Suppressor macrophage (primary cell): ENCODE measurements at regions not wholly inside any gene's neighbourhood (a gene's known extent, or its start where the extent isn't known, plus 50 kb on each side); places are given as distances from the start of the nearest gene placed in this dataset.
"Not testable (repeated sequence)": the region's sequence is repeated elsewhere in the genome, so short reads cannot be mapped to it uniquely, and the experiment has no call there.

Experiments used
- DNase-seq, 4 experiments: peaks; one replicate each; pipeline ENCODE4 v3.0.0-alpha.2; 2020 to 2022

DNA sequence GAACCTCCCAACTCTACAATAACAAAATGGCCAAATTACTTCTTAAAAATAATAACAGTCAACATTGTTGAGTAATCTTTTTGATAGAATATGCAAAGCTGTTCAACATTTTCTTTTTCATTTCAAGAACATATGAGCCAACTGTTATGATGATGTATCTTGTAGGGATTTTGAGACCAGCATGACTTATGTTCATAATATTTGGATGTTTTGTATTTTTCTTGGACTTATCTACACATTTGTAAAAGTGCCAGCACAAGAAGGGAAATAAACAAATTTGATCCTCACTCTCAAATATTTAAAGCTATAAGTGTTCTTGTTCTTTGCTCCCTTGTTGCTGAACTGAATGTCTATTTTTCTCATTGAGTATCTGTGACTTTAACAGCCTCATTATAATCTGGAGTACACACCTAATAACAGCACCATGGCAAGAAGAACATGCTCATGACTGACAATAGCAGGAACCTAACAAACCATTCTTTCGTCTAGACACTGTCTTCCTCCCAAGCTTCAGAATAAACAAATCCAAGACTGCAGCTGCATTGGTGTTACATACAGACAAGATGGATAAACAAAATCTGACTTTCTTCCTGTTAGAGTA lies 1049.7 kb downstream of the FAT4 start:
- no peak for DNase-seq

DNA sequence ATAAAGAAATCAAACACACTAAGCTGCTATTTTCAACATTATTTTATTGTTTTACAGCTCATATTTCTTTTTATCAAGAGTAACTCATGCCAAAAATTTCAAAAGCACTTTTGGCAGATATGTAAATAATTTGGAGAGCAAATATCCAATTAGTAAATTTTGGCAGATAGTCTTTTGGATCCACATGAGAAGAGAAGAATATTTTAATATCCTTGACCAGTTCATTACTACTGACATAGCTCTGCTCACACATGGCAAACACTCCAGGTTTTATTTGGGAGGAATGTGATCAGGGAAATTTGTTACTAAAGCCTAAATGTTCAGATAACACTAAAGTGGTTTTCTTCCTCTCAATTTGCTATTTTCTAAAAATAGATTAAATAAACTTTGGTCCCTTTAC lies 1054.3 kb downstream of the FAT4 start:
- no peak for DNase-seq

DNA sequence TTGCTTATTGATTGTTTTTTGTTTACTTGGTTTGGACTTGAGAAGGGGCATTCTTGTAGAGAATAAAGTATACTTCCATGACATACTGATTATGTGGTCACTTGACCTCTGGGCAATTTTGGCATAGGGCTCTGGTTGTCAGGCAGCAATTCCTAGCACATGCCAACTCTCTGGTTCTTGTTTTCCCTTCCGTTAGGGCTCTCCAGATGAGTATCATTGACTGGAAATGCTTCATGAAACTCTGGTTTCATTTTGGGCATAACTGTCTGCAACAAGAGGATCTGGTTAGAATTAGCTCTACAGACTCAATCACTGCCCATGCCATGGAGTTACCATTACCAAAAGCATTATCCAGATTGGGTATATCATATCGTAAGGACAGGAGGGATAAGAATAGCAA lies 1057.9 kb downstream of the FAT4 start:
- DNase-seq: no peak

DNA sequence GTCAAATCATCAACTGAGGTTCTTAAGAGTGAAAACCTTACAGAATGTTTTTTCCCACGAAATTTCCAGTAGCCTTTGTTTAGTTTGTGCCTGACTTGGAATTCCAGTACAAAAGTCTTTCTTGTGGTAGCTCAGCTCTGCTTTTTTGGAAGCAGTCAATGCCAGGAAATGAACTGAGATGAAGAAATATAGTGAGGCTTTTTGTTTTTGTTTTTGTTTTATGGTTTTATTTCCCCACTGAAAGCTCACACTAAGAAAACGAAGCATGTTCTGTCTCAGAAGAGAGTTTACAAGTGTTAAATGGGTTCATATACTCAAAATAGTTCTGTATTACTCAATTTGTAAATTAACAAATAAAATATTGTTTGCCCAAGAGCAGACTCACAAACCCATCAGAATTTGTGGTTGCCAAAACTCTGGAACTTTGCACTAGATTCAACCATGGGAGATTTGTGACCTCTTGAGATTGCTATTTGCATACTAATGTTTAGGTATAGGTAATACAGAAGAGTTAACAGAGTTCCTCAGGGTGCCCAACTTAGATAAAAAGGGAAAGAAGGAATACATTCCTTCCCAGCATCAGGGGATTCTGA lies 1060.8 kb downstream of the FAT4 start:
- DNase-seq: no peak

DNA sequence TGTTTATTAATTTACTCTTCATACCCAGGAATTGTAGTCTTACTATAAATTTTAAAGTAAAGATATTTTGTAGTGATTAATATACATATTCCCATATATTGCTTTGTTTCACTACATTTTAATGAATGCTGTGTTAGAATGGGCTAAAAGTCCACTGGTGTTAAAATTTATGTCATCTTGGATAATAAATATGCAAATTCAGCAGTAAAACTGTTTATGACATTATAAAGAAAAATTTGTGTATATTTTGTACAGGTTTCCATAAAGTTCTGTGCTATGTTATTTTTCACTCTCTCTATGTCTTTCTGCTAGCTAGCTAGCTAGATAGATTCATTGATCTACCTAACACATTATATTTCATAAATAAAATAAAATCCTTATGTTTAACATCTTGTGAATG lies 1071.2 kb downstream of the FAT4 start:
- DNase-seq: no peak

DNA sequence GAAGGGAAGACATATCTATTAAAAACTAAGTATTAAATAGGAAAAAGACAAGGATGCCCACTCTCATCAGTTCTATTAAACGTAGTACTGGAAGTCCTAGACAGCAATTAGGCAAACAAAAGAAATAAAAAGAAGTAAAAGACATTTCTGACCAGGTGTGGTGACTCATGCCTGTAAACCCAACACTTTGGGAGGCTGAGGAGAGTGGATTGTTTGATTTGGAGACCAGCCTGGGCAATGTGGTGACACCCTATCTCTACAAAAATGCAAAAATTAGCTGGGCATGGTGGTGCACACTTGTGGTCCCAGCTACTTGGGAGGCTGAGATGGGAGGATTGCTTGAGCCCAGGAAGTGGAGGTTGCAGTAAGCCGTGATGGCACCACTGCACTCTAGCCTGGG lies 1071.8 kb downstream of the FAT4 start:
- DNase-seq: no peak

DNA sequence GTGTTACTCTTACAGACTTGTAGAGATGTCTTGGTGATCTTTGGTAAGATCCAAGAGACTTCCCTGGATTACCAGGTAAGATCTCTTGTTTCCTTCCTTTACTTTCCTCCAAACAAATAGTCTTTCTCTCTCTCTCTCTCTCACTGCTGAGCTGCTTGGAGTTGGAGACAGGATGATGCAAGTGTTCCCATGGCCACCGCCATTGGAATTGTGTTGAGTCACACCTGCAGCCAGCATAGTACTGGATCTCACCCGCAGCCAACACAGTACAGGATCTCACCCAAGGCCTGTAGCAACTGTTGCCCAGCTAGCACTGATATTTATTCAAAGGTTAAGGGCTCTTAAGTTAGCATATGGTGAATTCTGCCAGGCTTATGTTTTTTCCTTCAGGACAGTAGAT lies 1080.9 kb downstream of the FAT4 start:
- no peak for DNase-seq

DNA sequence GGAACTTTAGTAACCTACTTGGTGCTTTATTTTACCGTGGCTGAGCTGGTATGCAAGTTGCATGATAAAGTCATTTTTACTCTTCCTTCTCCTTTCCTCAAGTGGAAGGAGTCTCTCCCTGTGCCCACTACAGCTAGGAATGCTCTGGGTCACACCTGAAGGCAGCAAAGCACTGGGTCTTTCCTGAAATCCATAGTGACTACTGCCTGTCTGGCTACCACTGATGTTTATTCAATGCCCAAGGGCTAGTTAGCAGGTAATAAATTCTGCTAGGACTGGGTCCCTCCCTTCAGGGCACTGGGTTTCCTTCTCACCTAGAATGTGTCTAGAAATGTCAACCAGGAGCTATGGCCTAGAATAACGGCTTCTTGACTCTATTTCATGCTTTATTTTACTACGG lies 1081.4 kb downstream of the FAT4 start:
- DNase-seq: no peak

DNA sequence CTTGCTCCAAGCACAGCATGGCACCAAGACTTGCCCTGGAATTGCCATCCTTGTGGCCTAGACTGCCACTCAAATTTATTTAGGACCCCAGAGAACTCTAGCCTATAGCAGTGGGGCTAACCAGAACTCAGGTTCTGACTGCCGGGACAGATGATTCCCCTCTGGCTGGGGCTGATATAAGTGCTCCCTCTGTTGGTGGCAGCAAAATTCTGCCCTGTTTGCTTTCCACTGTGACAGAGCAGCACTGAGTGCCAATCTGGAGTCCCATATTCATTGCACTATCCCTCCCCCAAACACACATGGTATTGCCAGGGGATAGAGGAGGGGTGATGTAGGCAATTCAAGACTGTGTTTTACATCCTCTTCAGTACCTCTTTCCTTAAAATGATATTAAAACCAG lies 1081.9 kb downstream of the FAT4 start:
- DNase-seq: no peak

DNA sequence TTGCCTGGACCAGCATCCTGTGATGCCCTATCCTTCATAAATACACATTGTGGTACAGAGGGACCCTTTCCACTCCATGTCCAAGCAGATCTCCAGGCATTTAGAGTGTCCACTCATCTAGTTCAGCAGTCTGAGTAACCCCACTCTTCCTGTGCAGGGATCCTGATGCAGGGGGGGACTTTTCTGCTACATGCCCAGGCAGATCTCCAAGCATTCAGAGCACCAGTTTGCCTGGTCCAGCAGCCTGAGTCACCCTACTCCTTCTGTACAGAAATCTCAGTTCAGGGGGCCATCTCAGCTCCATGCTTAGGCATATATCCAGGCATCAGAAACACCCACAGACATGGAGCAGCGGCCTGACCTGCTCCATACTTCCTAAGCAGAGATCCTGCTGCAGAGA lies 1089.8 kb downstream of the FAT4 start:
- DNase-seq: no peak

DNA sequence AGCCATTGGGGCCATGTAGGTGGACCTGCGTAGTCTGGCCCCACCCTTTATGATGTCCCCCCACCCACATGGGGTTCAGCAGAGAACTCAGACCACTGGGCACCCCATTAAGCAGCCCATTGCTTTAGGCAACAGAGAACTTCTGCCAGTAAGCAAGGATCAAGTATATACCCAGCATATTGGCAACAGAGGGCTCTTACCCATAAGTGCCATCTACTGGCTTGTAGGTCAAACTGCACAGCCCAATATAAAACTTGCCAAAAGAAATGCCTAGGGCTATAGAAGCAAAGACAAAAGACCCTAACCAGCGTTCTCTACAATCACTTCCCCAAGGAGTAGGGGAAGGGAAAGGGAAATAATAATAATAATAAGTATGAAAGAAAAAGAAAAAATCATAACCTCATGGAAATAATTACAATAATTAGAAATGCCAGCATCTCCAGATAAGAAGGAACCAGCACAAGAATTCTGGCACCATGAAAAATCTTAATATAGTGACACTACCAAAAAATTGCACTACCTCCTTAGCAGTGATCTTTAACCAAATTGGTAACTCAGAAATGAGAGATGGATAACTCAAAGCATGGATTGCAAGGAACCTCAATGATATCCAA lies 1090.7 kb downstream of the FAT4 start:
- DNase-seq: peak in 1 of 4 experiments; percentile 3

DNA sequence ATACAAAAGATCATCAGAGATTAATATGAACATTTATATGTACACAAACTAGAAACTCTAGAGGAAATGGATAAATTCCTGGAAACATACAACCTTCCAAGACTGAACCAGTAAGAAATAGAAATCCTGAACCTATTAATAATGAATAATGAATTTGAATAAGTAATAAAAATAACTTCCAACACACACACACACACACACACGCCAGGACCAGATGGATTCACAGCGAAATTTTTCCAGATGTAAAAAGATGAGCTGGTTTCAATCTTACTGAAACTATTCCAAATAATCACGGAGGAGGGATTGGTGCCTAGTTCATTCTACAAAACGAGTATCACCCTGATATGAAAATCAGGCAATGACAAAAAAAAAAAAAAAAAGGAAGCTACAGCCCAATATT lies 1095.0 kb downstream of the FAT4 start:
- no peak for DNase-seq

DNA sequence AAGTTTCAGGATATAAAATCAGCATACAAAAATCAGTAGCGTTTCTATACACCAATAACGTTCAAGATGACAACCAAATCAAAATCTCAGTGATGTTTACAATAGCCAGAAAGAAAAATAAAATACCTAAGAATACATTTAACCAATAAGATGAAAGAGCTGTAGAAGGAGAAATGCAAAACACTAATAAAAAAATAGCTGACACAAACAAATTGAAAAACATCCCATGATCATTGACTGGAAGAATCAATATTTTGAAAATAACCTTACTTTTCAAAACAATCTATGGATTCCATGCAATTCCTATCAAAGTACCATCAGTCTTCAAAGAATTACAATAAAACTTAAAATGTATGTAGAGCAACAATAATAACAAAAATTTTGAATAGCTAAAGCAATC lies 1096.3 kb downstream of the FAT4 start:
- no peak for DNase-seq

DNA sequence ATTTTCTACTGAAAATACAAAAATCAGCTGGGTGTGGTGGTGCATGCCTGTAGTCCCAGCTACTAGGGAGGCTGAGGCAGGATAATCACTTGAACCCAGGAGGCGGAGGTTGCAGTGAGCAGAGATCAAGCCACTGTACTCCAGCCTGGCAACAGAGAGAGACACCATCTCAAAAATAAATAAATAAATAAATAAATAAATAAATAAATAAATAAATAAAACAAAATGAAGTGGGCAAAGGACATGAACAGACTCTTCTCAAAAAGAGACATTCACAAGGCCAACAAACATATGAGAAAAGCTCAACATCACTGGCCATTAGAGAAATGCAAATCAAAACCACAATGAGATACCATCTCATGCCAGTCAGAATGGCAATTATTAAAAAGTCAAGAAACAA lies 1097.6 kb downstream of the FAT4 start:
- DNase-seq: not testable (repeated sequence)

DNA sequence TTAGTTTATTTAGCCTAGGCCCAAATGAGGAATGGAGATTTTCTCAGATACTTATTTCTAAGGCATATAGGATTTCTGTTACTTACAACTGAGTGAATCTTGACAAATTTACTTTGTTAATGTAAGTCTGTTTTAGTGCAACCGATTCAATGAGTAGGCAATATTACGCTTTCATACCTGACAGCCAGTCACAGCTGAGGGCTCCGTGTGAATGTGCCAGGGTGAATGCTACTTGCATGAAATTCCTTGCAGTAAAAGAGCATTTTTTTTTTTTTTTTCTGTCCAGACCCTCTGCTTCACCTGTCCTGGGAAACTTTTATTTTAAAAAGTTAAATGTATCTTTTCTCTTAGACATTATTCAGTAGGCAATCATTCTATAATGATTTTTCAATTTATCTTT lies 1100.0 kb downstream of the FAT4 start:
- no peak for DNase-seq

DNA sequence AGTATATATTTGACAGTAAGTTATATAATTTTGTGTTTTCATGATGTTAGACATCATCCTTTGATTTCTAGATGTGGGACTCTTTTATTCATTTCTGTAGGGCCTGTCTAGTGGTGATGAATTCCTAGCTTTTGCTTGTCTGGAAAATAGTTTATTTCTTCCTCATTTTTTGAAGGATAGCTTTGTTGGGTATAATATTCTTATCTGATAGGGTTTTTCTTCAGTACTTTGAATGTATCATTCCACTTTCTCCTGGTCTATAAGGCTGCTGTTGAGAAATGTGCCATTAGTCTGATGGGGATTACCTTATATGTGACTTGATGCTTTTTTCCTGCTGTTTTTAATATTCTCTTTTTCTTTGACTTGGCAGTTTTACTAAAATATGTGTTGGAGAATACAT lies 1104.5 kb downstream of the FAT4 start:
- no peak for DNase-seq

DNA sequence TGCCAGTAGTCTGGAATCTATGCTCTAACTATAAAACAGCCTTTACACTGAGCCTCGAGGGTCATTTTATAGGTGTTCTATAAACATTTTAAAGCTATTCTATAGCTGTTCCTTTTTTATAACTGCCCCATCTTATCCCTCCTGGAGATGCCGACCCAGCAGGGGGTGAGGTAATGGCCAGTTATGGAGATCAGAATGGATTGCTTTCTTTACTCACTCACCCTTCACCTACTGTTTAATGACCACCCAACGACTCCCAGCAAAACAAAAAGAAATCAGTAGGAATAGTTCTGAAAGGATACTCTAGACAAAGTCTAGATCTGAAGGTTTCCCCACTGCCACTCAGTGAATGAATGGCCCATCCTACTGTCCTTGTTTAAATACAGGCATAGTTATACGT lies 1113.1 kb downstream of the FAT4 start:
- no peak for DNase-seq

DNA sequence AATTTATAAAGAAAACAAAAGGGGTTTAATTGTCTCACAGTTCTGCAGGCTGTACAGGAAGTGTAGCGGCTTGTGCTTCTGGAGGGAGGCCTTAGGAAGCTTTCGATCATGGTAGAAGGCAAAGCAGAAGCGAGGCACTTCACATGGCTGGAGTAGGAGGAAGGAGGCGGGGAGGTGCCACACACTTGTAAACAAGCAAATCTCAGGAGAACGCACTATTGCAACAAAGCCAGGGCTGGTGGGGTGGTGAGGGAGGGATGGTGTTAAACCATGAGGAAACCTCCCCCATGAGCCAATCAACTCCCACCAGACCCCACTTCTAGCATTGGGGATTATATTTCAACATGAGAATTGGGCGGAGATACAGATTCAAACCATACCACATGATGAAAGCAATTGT lies 1116.3 kb downstream of the FAT4 start:
- no peak for DNase-seq

DNA sequence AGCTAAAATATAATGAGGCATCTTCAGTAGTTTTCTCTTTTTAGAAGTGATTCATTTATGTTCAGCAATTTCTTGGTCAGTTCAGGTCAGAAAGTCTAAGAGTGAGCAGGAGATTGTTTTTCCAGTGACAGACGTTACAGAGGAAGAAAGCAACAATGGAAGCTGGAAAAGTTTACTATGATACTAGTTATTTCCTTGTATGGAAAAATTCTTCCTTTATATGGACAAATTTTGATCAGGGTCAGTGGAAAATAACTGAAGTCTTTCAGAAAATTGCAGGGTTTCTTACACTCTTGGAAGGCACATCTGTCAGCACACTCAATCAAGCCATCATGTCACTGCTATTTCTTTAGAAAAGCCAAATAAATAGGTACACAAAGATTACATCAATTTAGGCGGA lies 1120.7 kb downstream of the FAT4 start:
- no peak for DNase-seq

DNA sequence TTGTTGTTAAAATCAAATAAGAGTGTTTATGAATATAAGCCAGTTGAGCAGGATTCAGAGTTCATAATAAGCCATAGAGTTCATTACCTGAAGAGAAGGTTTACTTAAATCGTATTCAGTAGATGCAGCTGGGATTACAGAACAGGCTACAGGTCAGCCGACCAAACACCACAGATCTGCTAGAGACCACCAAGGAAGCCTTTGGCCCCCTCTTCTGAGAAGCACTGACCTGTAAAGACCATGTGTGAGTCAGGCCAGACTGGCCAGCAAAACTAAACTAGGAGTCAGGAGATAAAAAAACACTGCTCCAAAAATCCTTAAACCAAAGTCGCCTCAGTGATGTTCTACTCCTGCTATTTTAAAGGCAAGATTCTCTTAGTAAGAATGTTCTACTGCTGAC lies 1125.5 kb downstream of the FAT4 start:
- no peak for DNase-seq

DNA sequence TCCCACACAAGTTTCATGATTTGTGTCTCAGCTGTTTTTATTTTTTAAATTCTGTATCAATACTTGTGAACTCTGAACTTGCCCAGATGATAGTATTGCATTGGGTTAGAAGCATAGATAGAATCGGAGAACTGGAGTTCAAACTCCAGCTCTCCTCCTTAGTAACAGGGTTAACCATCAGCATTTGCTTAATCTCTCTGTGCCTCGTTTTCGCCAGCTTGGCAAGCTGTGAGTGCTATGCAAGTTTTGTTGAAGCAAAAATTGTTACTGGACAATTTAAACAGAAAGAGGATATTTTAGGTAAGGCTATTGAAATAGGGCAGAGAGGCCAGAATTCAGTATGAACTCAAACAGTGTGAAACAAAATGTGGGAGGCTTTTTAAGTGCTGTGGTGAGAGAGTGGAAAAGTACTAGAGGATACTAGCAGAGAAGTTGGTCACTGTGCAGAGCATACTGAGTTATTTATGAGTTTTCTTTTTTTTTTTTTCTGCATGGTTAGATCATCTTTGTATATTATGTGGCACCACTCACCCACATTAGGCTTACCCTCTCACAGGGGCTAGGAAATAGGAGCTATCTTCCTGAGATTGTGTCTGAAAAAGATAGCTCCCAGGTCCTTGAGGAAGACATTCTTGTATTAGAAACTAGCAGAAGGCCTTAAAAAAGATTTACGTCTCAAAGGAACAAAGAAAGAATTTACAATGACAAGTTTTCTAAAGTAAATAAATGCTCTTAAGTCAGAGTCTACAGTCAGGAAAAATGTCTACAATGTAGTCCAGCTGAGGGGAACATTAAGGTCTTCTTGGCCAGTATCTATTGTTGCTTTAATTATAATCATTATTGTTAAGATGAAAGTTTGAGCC lies 1126.6 kb downstream of the FAT4 start:
- DNase-seq: no peak

DNA sequence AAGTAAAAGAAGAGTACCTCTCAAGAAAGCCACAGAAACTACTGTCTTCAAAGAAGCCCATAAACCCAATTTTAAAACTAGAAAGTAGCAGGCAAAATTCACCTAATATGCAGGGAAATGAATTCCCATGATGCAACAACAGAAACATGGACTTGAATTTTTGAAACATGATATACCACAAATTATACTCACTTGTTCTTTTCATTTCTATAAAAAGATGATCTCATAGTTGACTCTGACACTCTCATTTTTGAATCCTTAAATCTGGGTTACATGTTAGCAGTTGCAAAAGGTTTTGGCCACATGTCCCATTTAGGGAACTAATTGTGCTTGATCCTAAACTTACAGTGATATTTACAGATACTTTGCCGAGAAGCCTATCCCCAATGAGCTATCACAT lies 1130.8 kb downstream of the FAT4 start:
- no peak for DNase-seq

DNA sequence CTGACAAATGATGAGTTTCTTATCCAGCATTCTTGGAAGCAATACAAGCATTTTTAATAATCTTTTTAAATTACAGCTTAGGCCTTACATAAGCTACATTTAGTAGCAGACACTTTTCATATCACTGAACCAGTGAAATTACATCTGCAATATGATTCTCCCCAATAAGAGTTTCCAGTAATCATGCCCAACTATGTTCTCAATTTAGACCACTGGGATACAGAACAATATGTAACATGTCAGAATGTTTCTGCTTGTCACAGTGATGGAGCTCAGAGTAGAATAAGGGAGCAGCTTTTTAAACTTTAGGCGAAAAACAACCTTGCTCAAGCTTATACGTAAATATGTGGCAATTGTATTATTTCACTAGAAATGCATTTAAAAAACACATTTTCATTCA lies 1132.2 kb downstream of the FAT4 start:
- DNase-seq: no peak
